IMR-90 (cell line): ENCODE measurements at regions not wholly inside any gene's neighbourhood (a gene's known extent, or its start where the extent isn't known, plus 50 kb on each side); places are given as distances from the start of the nearest gene placed in this dataset.

ENCODE experiments used
- ATAC-seq: fragments of 200-7000 bp; cut with Tn5 transposase; 2 replicates; pipeline ENCODE4 v1.9.1; 2020; ENCODE audit warnings: low read depth, mild to moderate bottlenecking, moderate library complexity
- BruUV-seq: library from RNA; stranded (reverse); fragments of 400-500 nt; replicated peaks from 2 replicates; lab custom pipeline; 2021; lab: Mats Ljungman, UMichigan
- CTCF ChIA-PET: fragments of 300-600 bp; formaldehyde crosslinking; extraction: SDS; loops from one replicate; lab custom pipeline; 2021; ENCODE audit warnings: antibody characterized with exemption; lab: Yijun Ruan, JAX
- POLR2A ChIA-PET: fragments of 300-600 bp; sonication (Branson Sonifier 250); formaldehyde crosslinking; loops from one replicate; lab custom pipeline; 2022; ENCODE audit warnings: antibody characterized with exemption; ENCODE audit not compliant: unreplicated experiment; lab: Charles Lee
- DNase-seq: peaks from one replicate; pipeline ENCODE4 v3.0.0; 2013
- H2AFZ ChIP-seq: replicated peaks from 2 replicates; pipeline ENCODE3; 2013; ENCODE audit warnings: low read length, mild to moderate bottlenecking; ENCODE audit not compliant: poor library complexity
- H2AK5ac ChIP-seq: 2 replicates; pipeline ENCODE4 v1.6.1; 2013; ENCODE audit warnings: low read depth, low read length, inconsistent platforms
- H2AK9ac ChIP-seq: replicated peaks from 2 replicates; pipeline ENCODE3; 2013; ENCODE audit warnings: mild to moderate bottlenecking, low read depth, low read length, moderate library complexity; ENCODE audit not compliant: poor library complexity
- H2BK120ac ChIP-seq: 2 replicates; pipeline ENCODE4 v1.6.1; 2013; ENCODE audit warnings: low read depth, low read length, inconsistent platforms
- H2BK15ac ChIP-seq: 3 replicates; pipeline ENCODE4 v1.6.1; 2013; ENCODE audit warnings: low read depth, low read length, inconsistent platforms
- H2BK20ac ChIP-seq: 2 replicates; pipeline ENCODE4 v1.6.1; 2013; ENCODE audit warnings: low read depth, mild to moderate bottlenecking, inconsistent platforms, low read length, moderate library complexity
- H2BK5ac ChIP-seq: 2 replicates; pipeline ENCODE4 v1.6.1; 2013; ENCODE audit warnings: mild to moderate bottlenecking, low read depth, low read length, inconsistent platforms; ENCODE audit not compliant: poor library complexity, severe bottlenecking
- H3K14ac ChIP-seq: replicated peaks from 2 replicates; pipeline ENCODE4 v1.6.1; 2013; ENCODE audit warnings: low read depth, low read length, inconsistent platforms
- H3K18ac ChIP-seq: 2 replicates; pipeline ENCODE4 v1.6.1; 2013; ENCODE audit warnings: low read depth, low read length, control low read depth
- H3K23ac ChIP-seq: 2 replicates; pipeline ENCODE4 v1.6.1; 2013; ENCODE audit warnings: low read depth, low read length, inconsistent platforms
- H3K27ac ChIP-seq: 2 replicates; pipeline ENCODE4 v1.5.1; 2013; ENCODE audit warnings: mild to moderate bottlenecking, control low read depth, low read length; ENCODE audit not compliant: insufficient read depth
- H3K27me3 ChIP-seq: 2 replicates; pipeline ENCODE4 v1.6.1; 2013; ENCODE audit warnings: low read length; ENCODE audit not compliant: control insufficient read depth, insufficient read depth
- H3K36me3 ChIP-seq: 2 replicates; pipeline ENCODE4 v1.6.1; 2013; ENCODE audit warnings: low read length, mixed read lengths; ENCODE audit not compliant: control insufficient read depth, insufficient read depth
- H3K4ac ChIP-seq: 2 replicates; pipeline ENCODE4 v1.6.1; 2013; ENCODE audit warnings: low read depth, low read length, inconsistent platforms
- H3K4me1 ChIP-seq: 2 replicates; pipeline ENCODE4 v1.6.1; 2013; ENCODE audit warnings: low read length, mixed read lengths; ENCODE audit not compliant: control insufficient read depth, insufficient read depth
- H3K4me2 ChIP-seq: 2 replicates; pipeline ENCODE4 v1.6.1; 2013; ENCODE audit warnings: low read depth, mild to moderate bottlenecking, control low read depth, low read length, moderate library complexity
- H3K4me3 ChIP-seq: 2 replicates; pipeline ENCODE4 v1.5.1; 2013; ENCODE audit warnings: low read depth, mild to moderate bottlenecking, control low read depth, low read length, moderate library complexity; ENCODE audit not compliant: insufficient read depth
- H3K56ac ChIP-seq: 2 replicates; pipeline ENCODE4 v1.6.1; 2013; ENCODE audit warnings: low read length, inconsistent platforms; ENCODE audit not compliant: insufficient read depth; ENCODE audit errors: extremely low read depth
- H3K79me1 ChIP-seq, 2 experiments: 2 replicates each; pipeline ENCODE4 v1.6.1; 2013; ENCODE audit warnings: low read length in 2 of 2, inconsistent platforms in 1 of 2, low read depth in 1 of 2
- H3K9ac ChIP-seq: 2 replicates; pipeline ENCODE4 v1.6.1; 2013; ENCODE audit warnings: low read depth, low read length, control low read depth
- H3K9me1 ChIP-seq: 2 replicates; pipeline ENCODE4 v1.6.1; 2013; ENCODE audit warnings: low read length, inconsistent platforms; ENCODE audit not compliant: insufficient read depth
- H3K9me3 ChIP-seq: 2 replicates; pipeline ENCODE4 v1.6.1; 2013; ENCODE audit warnings: low read length; ENCODE audit not compliant: control insufficient read depth, insufficient read depth
- H4K20me1 ChIP-seq: 2 replicates; pipeline ENCODE4 v1.6.1; 2013; ENCODE audit warnings: low read length, inconsistent platforms; ENCODE audit not compliant: insufficient read depth
- H4K5ac ChIP-seq: 2 replicates; pipeline ENCODE4 v1.6.1; 2013; ENCODE audit warnings: mild to moderate bottlenecking, low read depth, low read length, control low read depth
- H4K8ac ChIP-seq, 2 experiments: 2 replicates each; pipeline ENCODE4 v1.6.1; 2013; ENCODE audit warnings: low read depth in 2 of 2, low read length in 2 of 2, control low read depth in 1 of 2, inconsistent platforms in 1 of 2
- H4K91ac ChIP-seq: 2 replicates; pipeline ENCODE4 v1.6.1; 2013; ENCODE audit warnings: low read depth, low read length, inconsistent platforms; ENCODE audit not compliant: insufficient read depth
- BHLHE40 ChIP-seq: fragments of 150-350 bp; IDR thresholded peaks from 2 replicates; pipeline ENCODE4 v1.6.1; 2016; ENCODE audit warnings: mild to moderate bottlenecking, low read depth, low read length
- CEBPB ChIP-seq: IDR thresholded peaks from 2 replicates; pipeline ENCODE4 v1.6.1; 2012; ENCODE audit warnings: low read depth, low read length, improper control_type of control experiment
- CHD1 ChIP-seq: IDR thresholded peaks from 2 replicates; pipeline ENCODE4 v1.6.1; 2012; ENCODE audit warnings: low read depth, low read length, improper control_type of control experiment
- FOS ChIP-seq: fragments of 150-350 bp; IDR thresholded peaks from 2 replicates; pipeline ENCODE4 v1.6.1; 2016; ENCODE audit warnings: low read depth, low read length
- MAFK ChIP-seq: IDR thresholded peaks from 2 replicates; pipeline ENCODE4 v1.6.1; 2012; ENCODE audit warnings: low read depth, low read length, improper control_type of control experiment
- MAZ ChIP-seq: IDR thresholded peaks from 2 replicates; pipeline ENCODE4 v1.6.1; 2012; ENCODE audit warnings: low read depth, mild to moderate bottlenecking, low read length, improper control_type of control experiment, moderate library complexity, borderline replicate concordance
- MXI1 ChIP-seq: IDR thresholded peaks from 2 replicates; pipeline ENCODE4 v1.6.1; 2012; ENCODE audit warnings: low read depth, mild to moderate bottlenecking, low read length, moderate library complexity, borderline replicate concordance
- NFE2L2 ChIP-seq: fragments of 150-350 bp; IDR thresholded peaks from 2 replicates; pipeline ENCODE4 v1.6.1; 2016; ENCODE audit warnings: low read depth, mild to moderate bottlenecking, low read length
- POLR2A ChIP-seq: IDR thresholded peaks from 2 replicates; pipeline ENCODE4 v1.6.1; 2012; ENCODE audit warnings: mild to moderate bottlenecking, low read depth, low read length
- RAD21 ChIP-seq: IDR thresholded peaks from 2 replicates; pipeline ENCODE4 v1.6.1; 2012; ENCODE audit warnings: low read length, improper control_type of control experiment
- RCOR1 ChIP-seq: IDR thresholded peaks from 2 replicates; pipeline ENCODE4 v1.6.1; 2012; ENCODE audit warnings: mild to moderate bottlenecking, low read length, improper control_type of control experiment; ENCODE audit not compliant: insufficient replicate concordance
- RFX5 ChIP-seq: IDR thresholded peaks from 2 replicates; pipeline ENCODE4 v1.8.0; 2012; ENCODE audit warnings: low read depth, mild to moderate bottlenecking, low read length, moderate library complexity
- SMC3 ChIP-seq: fragments of 150-350 bp; IDR thresholded peaks from 2 replicates; pipeline ENCODE4 v1.6.1; 2016; ENCODE audit warnings: low read depth, mild to moderate bottlenecking, antibody characterized with exemption, low read length, moderate library complexity
- WGBS, 2 experiments: methylation state at CpG; one replicate each; pipeline versions ENCODE4 v1.1.5 to v1.1.7; 2013; ENCODE audit warnings: missing lambda C conversion rate in 2 of 2; ENCODE audit not compliant: insufficient read length in 1 of 2; ENCODE audit errors: extremely low coverage in 2 of 2; 5-methylcytosine and 5-hydroxymethylcytosine counted together
- dilution Hi-C: fragments of 300-500 bp; cut with HindIII; formaldehyde crosslinking; loops from one replicate; pipeline ENCODE4 v1.14.3; 2018; ENCODE audit warnings: low sequenced_read_pairs; ENCODE audit not compliant: unreplicated experiment
- in situ Hi-C: fragments of 300-500 bp; cut with MboI; formaldehyde crosslinking; loops from 3 replicates; pipeline ENCODE4 v1.14.3; 2019; ENCODE audit warnings: low sequenced_read_pairs, inconsistent platforms, mixed read lengths
- intact Hi-C: fragments of 100-400 bp; cut with micrococcal nuclease; formaldehyde crosslinking; loops from 2 replicates; pipeline ENCODE4 v1.10.0; 2022
- TF ChIP-seq, protein P1 (sequence below): conservative IDR thresholded peaks from 2 replicates; pipeline ENCODE4 v1.5.1; 2012; ENCODE audit warnings: mild to moderate bottlenecking, low read depth, low read length, improper control_type of control experiment
- TF ChIP-seq, protein P2 (sequence below): fragments of 150-350 bp; IDR thresholded peaks from 2 replicates; pipeline ENCODE4 v1.6.1; 2016; ENCODE audit warnings: low read depth, mild to moderate bottlenecking, low read length, moderate library complexity, borderline replicate concordance

DNA sequence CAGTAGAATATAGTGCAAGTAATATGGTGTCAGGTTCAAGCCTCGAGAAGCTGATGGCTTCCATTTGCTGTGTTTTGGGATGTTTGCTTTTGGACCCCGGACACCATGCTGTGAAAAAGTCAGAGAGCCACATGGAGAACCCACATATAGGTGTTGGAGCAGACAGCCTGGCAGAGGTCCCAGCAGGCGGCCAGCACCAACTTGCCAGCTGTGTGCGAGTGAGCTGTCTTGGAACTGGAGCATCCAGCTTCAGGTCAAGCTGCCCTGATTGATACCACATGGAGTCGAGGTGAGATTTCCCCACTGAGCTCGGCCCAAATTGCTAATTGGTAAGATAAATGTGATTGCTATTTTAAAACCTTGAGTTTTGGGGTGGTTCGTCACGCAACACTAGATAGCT, 185.7 kb upstream of the TBL1XR1 start:
- ATAC-seq (no peak), DNase-seq (no peak)
- in situ Hi-C loops (no loop called here), dilution Hi-C loops (no loop called here), intact Hi-C loops (no loop called here)
- Histone ChIP-seq H3K27ac (no peak overlapping the region), H2BK15ac (no peak overlapping the region), H4K8ac (no peak overlapping the region), H3K9ac (no peak overlapping the region), H3K4ac (no peak overlapping the region), H3K36me3 (no peaks in the 10 kb centered on the region), H3K9me1 (no peaks in the 10 kb centered on the region), H2AFZ (no peak overlapping the region), H3K56ac (no peak overlapping the region), H3K79me1 (no peaks in the 10 kb centered on the region), H3K27me3 (no peaks in the 10 kb centered on the region), H4K91ac (no peak overlapping the region), H2AK9ac (no peak overlapping the region), H3K9me3 (peaks cover 6% of the 10 kb centered on the region), H4K5ac (no peak overlapping the region), H3K4me1 (no peaks in the 10 kb centered on the region; the same call in 1 of the 2 replicates), H4K20me1 (no peaks in the 10 kb centered on the region), H2BK20ac (no peak overlapping the region), H2BK120ac (no peak overlapping the region), H3K4me3 (no peak overlapping the region), H2AK5ac (no peak overlapping the region; the same call in 1 of the 2 replicates), H3K14ac (no peak overlapping the region), H3K18ac (no peak overlapping the region), H3K4me2 (no peak overlapping the region), H2BK5ac (no peak overlapping the region), H3K23ac (no peak overlapping the region)
- 71% methylated on average over 3 of the region's 8 CpGs; no CpG with 5 or more reads in 1 of the 2 experiments for WGBS, 2 experiments
- TF ChIP-seq BHLHE40 (no peak), CEBPB (no peak), NFE2L2 (no peak), MAZ (no peak), MXI1 (no peak), CHD1 (no peak), RFX5 (no peak), POLR2A (no peak), RAD21 (no peak), SMC3 (no peak), MAFK (no peak), FOS (no peak), RCOR1 (no peak)
- TF ChIP-seq, protein P1, sequence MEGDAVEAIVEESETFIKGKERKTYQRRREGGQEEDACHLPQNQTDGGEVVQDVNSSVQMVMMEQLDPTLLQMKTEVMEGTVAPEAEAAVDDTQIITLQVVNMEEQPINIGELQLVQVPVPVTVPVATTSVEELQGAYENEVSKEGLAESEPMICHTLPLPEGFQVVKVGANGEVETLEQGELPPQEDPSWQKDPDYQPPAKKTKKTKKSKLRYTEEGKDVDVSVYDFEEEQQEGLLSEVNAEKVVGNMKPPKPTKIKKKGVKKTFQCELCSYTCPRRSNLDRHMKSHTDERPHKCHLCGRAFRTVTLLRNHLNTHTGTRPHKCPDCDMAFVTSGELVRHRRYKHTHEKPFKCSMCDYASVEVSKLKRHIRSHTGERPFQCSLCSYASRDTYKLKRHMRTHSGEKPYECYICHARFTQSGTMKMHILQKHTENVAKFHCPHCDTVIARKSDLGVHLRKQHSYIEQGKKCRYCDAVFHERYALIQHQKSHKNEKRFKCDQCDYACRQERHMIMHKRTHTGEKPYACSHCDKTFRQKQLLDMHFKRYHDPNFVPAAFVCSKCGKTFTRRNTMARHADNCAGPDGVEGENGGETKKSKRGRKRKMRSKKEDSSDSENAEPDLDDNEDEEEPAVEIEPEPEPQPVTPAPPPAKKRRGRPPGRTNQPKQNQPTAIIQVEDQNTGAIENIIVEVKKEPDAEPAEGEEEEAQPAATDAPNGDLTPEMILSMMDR, result no peak
- TF ChIP-seq, protein P2, sequence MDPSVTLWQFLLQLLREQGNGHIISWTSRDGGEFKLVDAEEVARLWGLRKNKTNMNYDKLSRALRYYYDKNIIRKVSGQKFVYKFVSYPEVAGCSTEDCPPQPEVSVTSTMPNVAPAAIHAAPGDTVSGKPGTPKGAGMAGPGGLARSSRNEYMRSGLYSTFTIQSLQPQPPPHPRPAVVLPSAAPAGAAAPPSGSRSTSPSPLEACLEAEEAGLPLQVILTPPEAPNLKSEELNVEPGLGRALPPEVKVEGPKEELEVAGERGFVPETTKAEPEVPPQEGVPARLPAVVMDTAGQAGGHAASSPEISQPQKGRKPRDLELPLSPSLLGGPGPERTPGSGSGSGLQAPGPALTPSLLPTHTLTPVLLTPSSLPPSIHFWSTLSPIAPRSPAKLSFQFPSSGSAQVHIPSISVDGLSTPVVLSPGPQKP, result no peak
- POLR2A ChIA-PET, result no interaction called here
- no TSS peak for BruUV-seq
- CTCF ChIA-PET, result no interaction called here
